CD14-positive monocyte (primary cell): ENCODE measurements at regions not wholly inside any gene's neighbourhood (a gene's known extent, or its start where the extent isn't known, plus 50 kb on each side); places are given as distances from the start of the nearest gene placed in this dataset.

Source experiments
- DNase-seq, 3 donors: peaks; one replicate each; pipeline ENCODE4 v3.0.0-alpha.2; 2011 to 2022
- H2AFZ ChIP-seq: 2 replicates; pipeline ENCODE4 v1.6.0; 2012; ENCODE audit warnings: mild to moderate bottlenecking, low read depth, low read length, inconsistent platforms; ENCODE audit not compliant: insufficient read depth, poor library complexity, severe bottlenecking
- H3K27ac ChIP-seq, 2 donors: 1 replicate in 1 of 2; 2 replicates in 1 of 2; pipeline ENCODE4 v1.5.1; 2012 to 2013; ENCODE audit warnings: low read length in 2 of 2, control low read depth in 1 of 2, inconsistent platforms in 1 of 2, low read depth in 1 of 2, mild to moderate bottlenecking in 1 of 2
- H3K27me3 ChIP-seq, 2 donors: one replicate each; pipeline versions ENCODE4 v1.6.0 to v1.6.1; 2011 to 2013; ENCODE audit warnings: low read length in 2 of 2; ENCODE audit not compliant: control insufficient read depth in 2 of 2, insufficient read depth in 2 of 2
- H3K36me3 ChIP-seq, 2 donors: replicated peaks in 1 of 2; 1 replicate in 1 of 2; 2 replicates in 1 of 2; pipeline versions ENCODE4 v1.5.1 to v1.6.1; 2012 to 2013; ENCODE audit warnings: low read length in 2 of 2, control low read depth in 1 of 2, inconsistent platforms in 1 of 2, mild to moderate bottlenecking in 1 of 2; ENCODE audit not compliant: insufficient read depth in 2 of 2, control insufficient read depth in 1 of 2
- H3K4me1 ChIP-seq, 2 donors: 1 replicate in 1 of 2; 2 replicates in 1 of 2; pipeline versions ENCODE4 v1.5.1 to v1.6.1; 2012 to 2013; ENCODE audit warnings: low read length in 2 of 2, control low read depth in 1 of 2, inconsistent platforms in 1 of 2, mild to moderate bottlenecking in 1 of 2, moderate library complexity in 1 of 2; ENCODE audit not compliant: insufficient read depth in 2 of 2, control insufficient read depth in 1 of 2
- H3K4me2 ChIP-seq: replicated peaks from 2 replicates; pipeline ENCODE3; 2012; ENCODE audit warnings: low read length, moderate library complexity, mild to moderate bottlenecking; ENCODE audit not compliant: poor library complexity, severe bottlenecking; ENCODE audit errors: extremely low read depth
- H3K4me3 ChIP-seq, 3 experiments: fragments of 200-600 bp in 1 of 3; sonication (generic) in 1 of 3; replicated peaks in 1 of 3; 1 replicate in 2 of 3; 2 replicates in 1 of 3; pipeline ENCODE4 v1.5.1; 2011 to 2013; ENCODE audit warnings: low read length in 3 of 3, mild to moderate bottlenecking in 3 of 3, control low read depth in 2 of 3, low read depth in 2 of 3, inconsistent platforms in 1 of 3, moderate library complexity in 1 of 3
- H3K79me2 ChIP-seq: 2 replicates; pipeline ENCODE4 v1.6.0; 2012; ENCODE audit warnings: mild to moderate bottlenecking, control low read depth, inconsistent platforms, low read length, moderate library complexity; ENCODE audit not compliant: insufficient read depth
- H3K9ac ChIP-seq: 2 replicates; pipeline ENCODE4 v1.6.0; 2017; ENCODE audit warnings: low read length, mild to moderate bottlenecking; ENCODE audit not compliant: insufficient read depth, poor library complexity, severe bottlenecking
- H3K9me3 ChIP-seq, 2 donors: replicated peaks in 1 of 2; 1 replicate in 1 of 2; 2 replicates in 1 of 2; pipeline versions ENCODE4 v1.5.1 to v1.6.1; 2012 to 2013; ENCODE audit warnings: low read length in 2 of 2, control low read depth in 1 of 2; ENCODE audit not compliant: control insufficient read depth in 1 of 2, insufficient read depth in 1 of 2
- H4K20me1 ChIP-seq: 2 replicates; pipeline ENCODE4 v1.6.0; 2012; ENCODE audit warnings: mild to moderate bottlenecking, low read length, control low read depth, moderate library complexity; ENCODE audit not compliant: insufficient read depth
- H3K27ac Mint-ChIP-seq, 7 donors: one replicate each; pipeline ENCODE4 v1.8.0; 2020; ENCODE audit warnings: mild to moderate bottlenecking in 7 of 7, mixed read lengths in 7 of 7, moderate library complexity in 6 of 7, inconsistent platforms in 2 of 7
- H3K27me3 Mint-ChIP-seq, 3 donors: one replicate each; pipeline ENCODE4 v1.8.0; 2021 to 2022; ENCODE audit warnings: low read depth in 3 of 3, mild to moderate bottlenecking in 3 of 3, mixed read lengths in 3 of 3, moderate library complexity in 3 of 3, inconsistent platforms in 1 of 3
- H3K36me3 Mint-ChIP-seq, 2 donors: one replicate each; pipeline ENCODE4 v1.8.0; 2020; ENCODE audit warnings: mixed read lengths in 2 of 2, inconsistent platforms in 1 of 2, mild to moderate bottlenecking in 1 of 2
- H3K4me1 Mint-ChIP-seq: one replicate; pipeline ENCODE4 v1.8.0; 2020; ENCODE audit warnings: mild to moderate bottlenecking, mixed read lengths
- H3K4me3 Mint-ChIP-seq, 2 donors: one replicate each; pipeline ENCODE4 v1.8.0; 2020; ENCODE audit warnings: mild to moderate bottlenecking in 2 of 2, mixed read lengths in 2 of 2, moderate library complexity in 1 of 2
- H3K9me3 Mint-ChIP-seq, 7 donors: one replicate each; pipeline ENCODE4 v1.8.0; 2020 to 2022; ENCODE audit warnings: mixed read lengths in 7 of 7, mild to moderate bottlenecking in 6 of 7, moderate library complexity in 6 of 7, inconsistent platforms in 2 of 7
- CTCF ChIP-seq: fragments of 200-600 bp; IDR thresholded peaks from one replicate; pipeline ENCODE4 v1.8.0; 2022; ENCODE audit warnings: antibody characterized with exemption, mild to moderate bottlenecking
- WGBS: methylation state at CpG from one replicate; pipeline ENCODE4 v1.1.5; 2013; ENCODE audit warnings: missing lambda C conversion rate; ENCODE audit not compliant: insufficient coverage; 5-methylcytosine and 5-hydroxymethylcytosine counted together
- intact Hi-C, 2 donors: fragments of 100-400 bp; cut with micrococcal nuclease; formaldehyde crosslinking; loops; one replicate each; pipeline versions ENCODE4 v1.15.0 to v1.15.1; 2023

GRCh38 chr6:163694072-163694471 is 279.6 kb downstream of the QKI start:
- intact Hi-C loops: no loop called here
- Mint-ChIP-seq H3K9me3 (peaks cover 0 to 2% (median 0%) of the 10 kb centered on the region in 7 donors), H3K36me3 (no peaks in the 10 kb centered on the region), H3K27me3 (peaks cover 17 to 35% (median 31%) of the 10 kb centered on the region in 3 donors), H3K4me3 (peak overlapping the region in 1 of 2 donors; percentile 55), H3K27ac (peak overlapping the region in 1 of 7 donors; percentile 30), H3K4me1 (peaks cover 31% of the 10 kb centered on the region)
- Histone ChIP-seq H2AFZ (no peak overlapping the region), H3K4me3 (no peak overlapping the region), H3K9me3 (no peaks in the 10 kb centered on the region), H3K36me3 (no peaks in the 10 kb centered on the region), H3K4me2 (no peak overlapping the region), H3K4me1 (peaks cover 31 to 34% of the 10 kb centered on the region in 2 donors), H3K9ac (no peak overlapping the region), H4K20me1 (no peaks in the 10 kb centered on the region), H3K79me2 (no peaks in the 10 kb centered on the region), H3K27me3 (peaks cover 6 to 16% of the 10 kb centered on the region in 2 donors), H3K27ac (no peak overlapping the region)
- no peak for DNase-seq
- 100% methylated on average over 1 of the region's 3 CpGs for WGBS
- TF ChIP-seq CTCF: no peak

- no peak overlapping the region for H3K4me3 Mint-ChIP-seq
- Histone ChIP-seq H3K27me3 (peaks cover 6 to 27% of the 10 kb centered on the region in 2 donors), H3K27ac (no peak overlapping the region), H2AFZ (no peak overlapping the region), H3K79me2 (no peaks in the 10 kb centered on the region), H3K9me3 (no peaks in the 10 kb centered on the region), H3K4me2 (no peak overlapping the region), H3K36me3 (no peaks in the 10 kb centered on the region), H4K20me1 (no peaks in the 10 kb centered on the region), H3K9ac (no peak overlapping the region), H3K4me3 (no peak overlapping the region), H3K4me1 (peaks cover 5 to 9% of the 10 kb centered on the region in 2 donors)
- no peak for DNase-seq
- H3K36me3 Mint-ChIP-seq: no peaks in the 10 kb centered on the region
- H3K27me3 Mint-ChIP-seq: peaks cover 13 to 51% (median 39%) of the 10 kb centered on the region in 3 donors
- no peak for TF ChIP-seq CTCF
- H3K27ac Mint-ChIP-seq: no peak overlapping the region
- H3K9me3 Mint-ChIP-seq: peaks cover 0 to 2% (median 0%) of the 10 kb centered on the region in 7 donors
- WGBS: 92% methylated on average over 7 of the region's 8 CpGs
- H3K4me1 Mint-ChIP-seq: peaks cover 8% of the 10 kb centered on the region
- intact Hi-C loops: no loop called here
Measured at GRCh38 chr6:163691049-163691448, 276.5 kb downstream of the QKI start.
